DOHH2 (cell line): ENCODE measurements at regions not wholly inside any gene's neighbourhood (a gene's known extent, or its start where the extent isn't known, plus 50 kb on each side); places are given as distances from the start of the nearest gene placed in this dataset.

Source experiments
- H3F3A ChIP-seq: fragments of 200-600 bp; sonication (generic), shearing (Covaris generic); 2 replicates; pipeline ENCODE4 v1.6.0; 2016; ENCODE audit warnings: antibody characterized with exemption, mild to moderate bottlenecking; ENCODE audit not compliant: control insufficient read depth, insufficient read depth
- H3K27ac ChIP-seq: fragments of 200-600 bp; sonication (generic); 2 replicates; pipeline ENCODE4 v1.5.1; 2014; ENCODE audit warnings: low read depth, mild to moderate bottlenecking, low read length, moderate library complexity
- H3K27me3 ChIP-seq: fragments of 200-600 bp; sonication (generic); 2 replicates; pipeline ENCODE4 v1.6.1; 2014; ENCODE audit warnings: mild to moderate bottlenecking, low read length, mixed read lengths; ENCODE audit not compliant: control insufficient read depth
- H3K36me3 ChIP-seq: fragments of 200-600 bp; sonication (generic); 2 replicates; pipeline ENCODE4 v1.6.1; 2014; ENCODE audit warnings: mild to moderate bottlenecking, low read length, moderate library complexity, mixed read lengths; ENCODE audit not compliant: control insufficient read depth
- H3K4me1 ChIP-seq: fragments of 200-600 bp; sonication (generic); 2 replicates; pipeline ENCODE4 v1.6.1; 2014; ENCODE audit warnings: mild to moderate bottlenecking, low read length, mixed read lengths; ENCODE audit not compliant: control insufficient read depth
- H3K4me2 ChIP-seq: fragments of 200-600 bp; sonication (generic); 2 replicates; pipeline ENCODE4 v1.6.0; 2014; ENCODE audit warnings: mild to moderate bottlenecking, low read length, moderate library complexity
- H3K4me3 ChIP-seq: fragments of 200-600 bp; sonication (generic); 2 replicates; pipeline ENCODE4 v1.5.1; 2014; ENCODE audit warnings: mild to moderate bottlenecking, low read length, mixed read lengths
- H3K79me2 ChIP-seq: fragments of 200-600 bp; sonication (generic); 2 replicates; pipeline ENCODE4 v1.6.1; 2014; ENCODE audit warnings: mild to moderate bottlenecking, low read length, mixed read lengths; ENCODE audit not compliant: control insufficient read depth
- H3K9me2 ChIP-seq: fragments of 200-600 bp; sonication (generic); replicated peaks from 2 replicates; pipeline ENCODE4 v1.6.1; 2014; ENCODE audit warnings: mild to moderate bottlenecking, low read length, mixed read lengths; ENCODE audit not compliant: control insufficient read depth
- H3K9me3 ChIP-seq: fragments of 200-600 bp; sonication (generic); 2 replicates; pipeline ENCODE4 v1.6.1; 2014; ENCODE audit warnings: antibody characterized with exemption, low read length, mixed read lengths; ENCODE audit not compliant: control insufficient read depth, insufficient read depth
- H4K20me1 ChIP-seq: fragments of 200-600 bp; sonication (generic); 2 replicates; pipeline ENCODE4 v1.6.0; 2014; ENCODE audit warnings: low read depth, mild to moderate bottlenecking, antibody characterized with exemption, low read length, moderate library complexity; ENCODE audit not compliant: control insufficient read depth, insufficient read depth
- EZH2phosphoT487 ChIP-seq: fragments of 200-600 bp; sonication (generic); IDR thresholded peaks from 2 replicates; pipeline ENCODE4 v1.6.1; 2017; ENCODE audit warnings: borderline replicate concordance, mild to moderate bottlenecking, antibody characterized with exemption, low read length, moderate library complexity, mixed read lengths
- TF ChIP-seq, protein P1 (sequence below): fragments of 200-600 bp; sonication (generic); IDR thresholded peaks from one replicate; pipeline ENCODE4 v1.5.1; 2014; ENCODE audit warnings: antibody characterized with exemption, mild to moderate bottlenecking, low read depth, low read length; ENCODE audit not compliant: poor library complexity, severe bottlenecking

DNA sequence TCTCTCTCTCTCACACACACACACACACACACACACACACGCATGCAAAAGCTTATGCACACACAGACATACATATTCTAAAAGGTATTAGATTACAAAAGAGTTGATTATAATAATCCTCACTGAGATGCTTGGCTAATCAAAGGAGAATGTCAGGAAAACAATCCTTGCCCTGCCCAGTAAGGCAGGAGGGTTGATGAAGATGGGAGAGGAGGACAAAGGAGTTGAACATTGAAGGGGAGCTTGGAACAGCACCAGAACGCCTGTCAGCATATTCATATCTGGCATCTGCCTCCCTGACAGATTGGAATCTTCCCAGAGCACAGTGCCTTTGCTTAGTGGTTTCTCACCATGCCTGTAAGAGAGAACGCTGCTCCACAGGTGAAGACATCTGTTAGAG lies 68.6 kb upstream of the PALMD start:
- H4K20me1 ChIP-seq: no peaks in the 10 kb centered on the region
- H3K27me3 ChIP-seq: no peaks in the 10 kb centered on the region
- H3K27ac ChIP-seq: no peak overlapping the region
- no peak for TF ChIP-seq EZH2phosphoT487
- TF ChIP-seq, protein P1, sequence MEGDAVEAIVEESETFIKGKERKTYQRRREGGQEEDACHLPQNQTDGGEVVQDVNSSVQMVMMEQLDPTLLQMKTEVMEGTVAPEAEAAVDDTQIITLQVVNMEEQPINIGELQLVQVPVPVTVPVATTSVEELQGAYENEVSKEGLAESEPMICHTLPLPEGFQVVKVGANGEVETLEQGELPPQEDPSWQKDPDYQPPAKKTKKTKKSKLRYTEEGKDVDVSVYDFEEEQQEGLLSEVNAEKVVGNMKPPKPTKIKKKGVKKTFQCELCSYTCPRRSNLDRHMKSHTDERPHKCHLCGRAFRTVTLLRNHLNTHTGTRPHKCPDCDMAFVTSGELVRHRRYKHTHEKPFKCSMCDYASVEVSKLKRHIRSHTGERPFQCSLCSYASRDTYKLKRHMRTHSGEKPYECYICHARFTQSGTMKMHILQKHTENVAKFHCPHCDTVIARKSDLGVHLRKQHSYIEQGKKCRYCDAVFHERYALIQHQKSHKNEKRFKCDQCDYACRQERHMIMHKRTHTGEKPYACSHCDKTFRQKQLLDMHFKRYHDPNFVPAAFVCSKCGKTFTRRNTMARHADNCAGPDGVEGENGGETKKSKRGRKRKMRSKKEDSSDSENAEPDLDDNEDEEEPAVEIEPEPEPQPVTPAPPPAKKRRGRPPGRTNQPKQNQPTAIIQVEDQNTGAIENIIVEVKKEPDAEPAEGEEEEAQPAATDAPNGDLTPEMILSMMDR: no peak
- no peaks in the 10 kb centered on the region for H3F3A ChIP-seq
- no peaks in the 10 kb centered on the region for H3K79me2 ChIP-seq
- H3K9me3 ChIP-seq: no peaks in the 10 kb centered on the region
- H3K9me2 ChIP-seq: no peaks in the 10 kb centered on the region
- no peak overlapping the region for H3K4me2 ChIP-seq
- H3K4me3 ChIP-seq: no peak overlapping the region
- H3K4me1 ChIP-seq: no peaks in the 10 kb centered on the region
- H3K36me3 ChIP-seq: no peaks in the 10 kb centered on the region

DNA sequence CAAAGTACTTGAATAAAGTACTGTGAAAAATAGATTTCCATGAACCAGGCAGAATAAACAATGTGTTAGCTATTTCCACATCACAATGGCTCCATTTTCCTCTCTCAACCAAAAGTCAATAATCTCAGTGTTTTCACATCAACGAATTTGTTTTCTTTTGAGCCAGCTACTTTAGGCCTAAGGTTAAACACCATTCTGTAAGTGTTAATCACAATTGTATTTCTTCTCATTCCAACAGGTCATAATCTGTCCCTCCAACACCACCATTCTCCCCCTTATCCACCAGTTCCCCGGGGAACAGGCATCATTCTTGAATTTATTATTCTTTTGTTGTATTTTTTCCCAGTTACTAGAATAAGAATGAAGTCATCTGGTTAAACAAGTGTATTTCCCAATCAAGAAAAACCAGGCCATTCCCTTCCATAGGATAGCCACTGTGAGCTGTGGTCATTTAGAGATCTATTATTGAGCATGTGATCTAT lies 66.2 kb upstream of the PALMD start:
- H3K27me3 ChIP-seq: no peaks in the 10 kb centered on the region
- no peaks in the 10 kb centered on the region for H3K79me2 ChIP-seq
- no peaks in the 10 kb centered on the region for H3K4me1 ChIP-seq
- no peaks in the 10 kb centered on the region for H3F3A ChIP-seq
- H3K36me3 ChIP-seq: no peaks in the 10 kb centered on the region
- no peak overlapping the region for H3K4me3 ChIP-seq
- no peaks in the 10 kb centered on the region for H3K9me3 ChIP-seq
- no peak overlapping the region for H3K4me2 ChIP-seq
- TF ChIP-seq, protein P1: no peak
- TF ChIP-seq EZH2phosphoT487: no peak
- no peak overlapping the region for H3K27ac ChIP-seq
- H4K20me1 ChIP-seq: no peaks in the 10 kb centered on the region
- no peaks in the 10 kb centered on the region for H3K9me2 ChIP-seq

DNA sequence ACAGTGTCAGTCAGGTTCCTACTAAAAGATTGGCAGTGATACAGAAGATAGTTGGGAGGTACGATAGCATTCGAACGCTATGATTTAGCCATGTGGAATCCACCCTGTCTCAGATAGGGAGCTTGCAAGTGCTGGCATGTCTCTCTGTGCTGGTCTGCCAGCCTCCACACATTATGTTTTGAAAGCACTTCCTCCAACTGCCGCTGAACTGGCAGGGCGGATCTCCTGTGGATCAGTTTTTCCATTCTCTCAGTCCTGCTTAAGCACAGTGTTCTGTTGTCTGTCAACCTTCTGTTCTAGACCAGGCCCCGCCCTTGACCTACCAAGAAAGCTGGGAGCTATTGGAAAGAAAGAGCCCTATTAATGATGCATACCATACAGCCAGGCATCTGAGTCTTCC lies 65.5 kb upstream of the PALMD start:
- Histone ChIP-seq H3K79me2 (no peaks in the 10 kb centered on the region), H3K4me3 (no peak overlapping the region), H3K4me2 (no peak overlapping the region), H3K36me3 (no peaks in the 10 kb centered on the region), H3K27me3 (no peaks in the 10 kb centered on the region), H4K20me1 (no peaks in the 10 kb centered on the region), H3K4me1 (no peaks in the 10 kb centered on the region), H3K9me2 (no peaks in the 10 kb centered on the region), H3K27ac (no peak overlapping the region), H3F3A (no peaks in the 10 kb centered on the region), H3K9me3 (no peaks in the 10 kb centered on the region)
- TF ChIP-seq EZH2phosphoT487: no peak
- TF ChIP-seq, protein P1: no peak

DNA sequence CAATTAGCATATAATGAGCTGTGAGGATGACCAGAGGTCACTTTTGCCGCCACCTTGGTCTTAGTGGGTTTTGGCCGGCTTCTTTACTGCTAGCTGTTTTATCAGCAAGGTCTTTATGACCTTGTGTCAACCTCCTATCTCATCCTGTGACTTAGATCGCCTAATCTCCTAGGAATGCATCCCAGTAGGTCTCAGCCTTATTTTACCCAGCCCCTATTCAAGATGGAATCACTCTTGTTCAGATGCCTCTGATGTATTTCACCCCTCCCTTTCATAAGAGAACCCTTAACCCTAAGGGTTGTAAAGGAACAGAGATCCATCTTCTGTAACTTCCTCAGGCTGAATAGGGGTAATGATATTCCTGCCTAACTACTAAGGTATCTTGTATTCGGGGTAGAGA lies 58.9 kb upstream of the PALMD start:
- Histone ChIP-seq H3K36me3 (no peaks in the 10 kb centered on the region), H3K4me3 (no peak overlapping the region), H4K20me1 (no peaks in the 10 kb centered on the region), H3K79me2 (no peaks in the 10 kb centered on the region), H3K27me3 (no peaks in the 10 kb centered on the region), H3F3A (no peaks in the 10 kb centered on the region), H3K4me1 (no peaks in the 10 kb centered on the region), H3K27ac (no peak overlapping the region), H3K9me2 (no peaks in the 10 kb centered on the region), H3K9me3 (no peaks in the 10 kb centered on the region), H3K4me2 (no peak overlapping the region)
- TF ChIP-seq, protein P1: no peak
- no peak for TF ChIP-seq EZH2phosphoT487
